ENCODE measurements at regions not wholly inside any gene's neighbourhood (a gene's known extent, or its start where the extent isn't known, plus 50 kb on each side); places are given as distances from the start of the nearest gene placed in this dataset.

- TF ChIP-seq GATA3 (IDR thresholded peaks at IDR 0.05; ENCODE audit: low read depth, low read length) (no peak), GATA2 (IDR thresholded peaks at IDR 0.05; ENCODE audit: low read depth, low read length) (no peak)
Observed at GRCh38 chr5:107291866-107292265, 378.9 kb downstream of the EFNA5 start.
